Fibroblast of mammary gland (primary cell): ENCODE measurements at regions not wholly inside any gene's neighbourhood (a gene's known extent, or its start where the extent isn't known, plus 50 kb on each side); places are given as distances from the start of the nearest gene placed in this dataset.
"Not testable (repeated sequence)": the region's sequence is repeated elsewhere in the genome, so short reads cannot be mapped to it uniquely, and the experiment has no call there.

ENCODE experiments used
- DNase-seq: peaks from one replicate; pipeline ENCODE4 v3.0.0-alpha.2; 2010; ENCODE audit warnings: low read depth
- H3K4me3 ChIP-seq: 2 replicates; pipeline ENCODE4 v1.5.1; 2011; ENCODE audit warnings: low read depth, mild to moderate bottlenecking, low read length, moderate library complexity; ENCODE audit not compliant: control insufficient read depth
- CTCF ChIP-seq: conservative IDR thresholded peaks from 2 replicates; pipeline ENCODE4 v1.5.1; 2011; ENCODE audit warnings: low read depth, low read length, inconsistent platforms; ENCODE audit not compliant: control insufficient read depth, insufficient read depth

- H3K4me3 ChIP-seq = no peak overlapping the region
- DNase-seq = no peak
- TF ChIP-seq CTCF = no peak
These were observed 96.3 kb upstream of the TANK start for GRCh38 chr2:161063946-161064306.

- H3K4me3 ChIP-seq = no peak overlapping the region
- DNase-seq = no peak
- no peak for TF ChIP-seq CTCF
These were observed 92.3 kb upstream of the TANK start for GRCh38 chr2:161067846-161068350.

- H3K4me3 ChIP-seq = no peak overlapping the region
- DNase-seq = peak; percentile 64
- TF ChIP-seq CTCF = no peak
These were observed 91.6 kb upstream of the TANK start for GRCh38 chr2:161068670-161069069.

GRCh38 chr2:161070693-161071479 lies 89.3 kb upstream of the TANK start:
- no peak overlapping the region for H3K4me3 ChIP-seq
- DNase-seq = no peak
- no peak for TF ChIP-seq CTCF

- not testable (repeated sequence) for H3K4me3 ChIP-seq, DNase-seq
These were observed 87.8 kb upstream of the TANK start for GRCh38 chr2:161072436-161072835.

GRCh38 chr2:161075701-161076100 lies 84.5 kb upstream of the TANK start:
- no peak for TF ChIP-seq CTCF
- DNase-seq = no peak
- H3K4me3 ChIP-seq = no peak overlapping the region

- DNase-seq = no peak
- no peak overlapping the region for H3K4me3 ChIP-seq
- no peak for TF ChIP-seq CTCF
These were observed 83.3 kb upstream of the TANK start for GRCh38 chr2:161076936-161077335.
